Smooth muscle cell (in vitro differentiated cells): ENCODE measurements at regions not wholly inside any gene's neighbourhood (a gene's known extent, or its start where the extent isn't known, plus 50 kb on each side); places are given as distances from the start of the nearest gene placed in this dataset.
A peak's percentile ranks its signal among the peaks of the same experiment; 100 is the strongest.

Source experiments
- DNase-seq: peaks from one replicate; lab custom pipeline; 2025; ENCODE audit not compliant: unreplicated experiment; lab: John Stamatoyannopoulos, UW
- H2AFZ ChIP-seq: fragments of 200-600 bp; sonication (generic); 2 replicates; pipeline ENCODE4 v1.6.0; 2016; ENCODE audit warnings: antibody characterized with exemption, low read depth, mild to moderate bottlenecking
- H3F3A ChIP-seq: fragments of 200-600 bp; sonication (generic); 2 replicates; pipeline ENCODE4 v1.6.0; 2017; ENCODE audit warnings: antibody characterized with exemption, low read depth
- H3K27ac ChIP-seq: fragments of 200-600 bp; sonication (generic); 2 replicates; pipeline ENCODE4 v1.5.1; 2016; ENCODE audit warnings: low read depth, mild to moderate bottlenecking
- H3K27me3 ChIP-seq: fragments of 200-600 bp; sonication (generic); 2 replicates; pipeline ENCODE4 v1.6.1; 2016; ENCODE audit warnings: low read depth, mild to moderate bottlenecking
- H3K36me3 ChIP-seq: fragments of 200-600 bp; sonication (generic); 2 replicates; pipeline ENCODE4 v1.5.1; 2016; ENCODE audit warnings: low read depth
- H3K4me1 ChIP-seq: fragments of 200-600 bp; sonication (generic); 2 replicates; pipeline ENCODE4 v1.5.1; 2016; ENCODE audit warnings: low read depth
- H3K4me2 ChIP-seq: fragments of 200-600 bp; sonication (generic); 2 replicates; pipeline ENCODE4 v1.6.0; 2016; ENCODE audit warnings: mild to moderate bottlenecking
- H3K4me3 ChIP-seq: fragments of 200-600 bp; sonication (generic); 2 replicates; pipeline ENCODE4 v1.5.1; 2016; ENCODE audit warnings: mild to moderate bottlenecking
- H3K79me2 ChIP-seq: fragments of 200-600 bp; sonication (generic); 2 replicates; pipeline ENCODE4 v1.6.0; 2016; ENCODE audit warnings: low read depth, mild to moderate bottlenecking
- H3K9ac ChIP-seq: fragments of 200-600 bp; sonication (generic); 2 replicates; pipeline ENCODE4 v1.6.0; 2016; ENCODE audit warnings: low read depth
- H3K9me3 ChIP-seq: fragments of 200-600 bp; sonication (generic); replicated peaks from 2 replicates; pipeline ENCODE4 v1.5.1; 2016; ENCODE audit warnings: low read depth
- H4K20me1 ChIP-seq: fragments of 200-600 bp; sonication (generic); 2 replicates; pipeline ENCODE4 v1.6.0; 2016; ENCODE audit warnings: low read depth
- WGBS: methylation state at CpG from one replicate; pipeline ENCODE4 v1.1.7; 2016; ENCODE audit warnings: low lambda C conversion rate; 5-methylcytosine and 5-hydroxymethylcytosine counted together
- TF ChIP-seq, protein P1 (sequence below): fragments of 200-600 bp; sonication (generic); IDR thresholded peaks from 2 replicates; pipeline ENCODE4 v1.5.1; 2017; ENCODE audit warnings: borderline replicate concordance, mild to moderate bottlenecking, antibody characterized with exemption; ENCODE audit not compliant: insufficient read depth, poor library complexity, severe bottlenecking

DNA sequence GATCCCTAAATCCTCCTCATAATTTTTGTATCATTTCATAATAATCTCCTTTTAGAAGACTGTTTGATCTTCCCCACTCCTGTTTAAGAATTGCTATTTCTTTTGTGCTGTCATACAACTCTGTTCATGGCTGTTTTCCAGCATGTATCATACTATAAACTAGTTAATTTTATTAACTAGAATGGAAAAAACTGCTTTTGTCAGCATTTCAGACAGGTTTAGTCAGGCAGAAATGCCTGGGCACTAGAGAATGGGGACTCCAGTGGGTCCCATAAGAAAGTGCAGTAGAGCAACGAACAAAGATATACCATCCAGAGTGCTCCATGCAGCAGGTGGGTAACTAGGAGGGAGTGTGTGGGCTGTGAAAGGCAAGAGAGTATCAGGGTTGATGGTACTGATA is 523.9 kb downstream of the PLOD2 start:
- no peak overlapping the region for H3K4me3 ChIP-seq
- no peaks in the 10 kb centered on the region for H3F3A ChIP-seq
- peaks cover 4% of the 10 kb centered on the region for H3K36me3 ChIP-seq
- no peak overlapping the region for H3K9ac ChIP-seq
- DNase-seq = no peak
- H3K79me2 ChIP-seq = no peaks in the 10 kb centered on the region
- H3K27ac ChIP-seq = no peak overlapping the region
- H2AFZ ChIP-seq = no peak overlapping the region
- no peaks in the 10 kb centered on the region for H3K4me1 ChIP-seq
- H4K20me1 ChIP-seq = no peaks in the 10 kb centered on the region
- no peaks in the 10 kb centered on the region for H3K27me3 ChIP-seq
- H3K4me2 ChIP-seq = no peak overlapping the region
- TF ChIP-seq, protein P1, sequence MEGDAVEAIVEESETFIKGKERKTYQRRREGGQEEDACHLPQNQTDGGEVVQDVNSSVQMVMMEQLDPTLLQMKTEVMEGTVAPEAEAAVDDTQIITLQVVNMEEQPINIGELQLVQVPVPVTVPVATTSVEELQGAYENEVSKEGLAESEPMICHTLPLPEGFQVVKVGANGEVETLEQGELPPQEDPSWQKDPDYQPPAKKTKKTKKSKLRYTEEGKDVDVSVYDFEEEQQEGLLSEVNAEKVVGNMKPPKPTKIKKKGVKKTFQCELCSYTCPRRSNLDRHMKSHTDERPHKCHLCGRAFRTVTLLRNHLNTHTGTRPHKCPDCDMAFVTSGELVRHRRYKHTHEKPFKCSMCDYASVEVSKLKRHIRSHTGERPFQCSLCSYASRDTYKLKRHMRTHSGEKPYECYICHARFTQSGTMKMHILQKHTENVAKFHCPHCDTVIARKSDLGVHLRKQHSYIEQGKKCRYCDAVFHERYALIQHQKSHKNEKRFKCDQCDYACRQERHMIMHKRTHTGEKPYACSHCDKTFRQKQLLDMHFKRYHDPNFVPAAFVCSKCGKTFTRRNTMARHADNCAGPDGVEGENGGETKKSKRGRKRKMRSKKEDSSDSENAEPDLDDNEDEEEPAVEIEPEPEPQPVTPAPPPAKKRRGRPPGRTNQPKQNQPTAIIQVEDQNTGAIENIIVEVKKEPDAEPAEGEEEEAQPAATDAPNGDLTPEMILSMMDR = no peak
- WGBS = 96% methylated on average over 1 of the region's 1 CpG
- H3K9me3 ChIP-seq = no peaks in the 10 kb centered on the region

DNA sequence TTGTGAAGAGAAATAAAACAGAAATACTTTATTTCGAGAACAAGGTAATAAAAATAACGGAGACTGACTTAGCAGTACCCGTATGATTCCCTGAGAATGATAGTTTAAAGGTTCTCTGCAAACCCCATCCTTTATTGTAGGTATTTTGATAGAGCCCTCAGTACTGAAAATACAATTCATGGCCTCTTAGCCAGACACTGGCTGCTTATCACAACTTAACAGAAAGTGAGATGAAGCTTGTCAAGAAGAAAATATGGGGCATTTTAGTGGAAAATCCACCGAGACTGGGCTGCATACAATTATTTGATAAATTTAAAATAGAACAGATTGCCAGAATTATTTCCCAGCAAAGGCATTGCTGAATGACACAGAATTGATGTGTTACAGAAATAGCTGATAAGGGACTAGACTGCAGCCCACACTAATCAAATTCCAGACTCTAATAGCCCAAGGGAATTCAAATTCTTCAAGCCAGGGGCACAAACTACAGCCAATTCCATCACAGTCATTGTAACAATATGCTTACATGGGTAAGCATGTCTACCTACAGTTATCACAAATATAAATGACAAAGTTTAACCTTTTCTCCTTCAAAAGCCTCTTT is 521.9 kb downstream of the PLOD2 start:
- H3K27me3 ChIP-seq = no peaks in the 10 kb centered on the region
- H3K79me2 ChIP-seq = no peaks in the 10 kb centered on the region
- H3F3A ChIP-seq = no peaks in the 10 kb centered on the region
- 51% methylated on average over 4 of the region's 4 CpGs for WGBS
- H3K27ac ChIP-seq = no peak overlapping the region
- H3K9ac ChIP-seq = no peak overlapping the region
- H3K9me3 ChIP-seq = no peaks in the 10 kb centered on the region
- H3K4me1 ChIP-seq = no peaks in the 10 kb centered on the region
- H3K4me3 ChIP-seq = no peak overlapping the region
- H2AFZ ChIP-seq = peak overlapping the region; percentile 32
- no peaks in the 10 kb centered on the region for H3K36me3 ChIP-seq
- DNase-seq = no peak
- H3K4me2 ChIP-seq = no peak overlapping the region
- no peaks in the 10 kb centered on the region for H4K20me1 ChIP-seq
- TF ChIP-seq, protein P1 = no peak

DNA sequence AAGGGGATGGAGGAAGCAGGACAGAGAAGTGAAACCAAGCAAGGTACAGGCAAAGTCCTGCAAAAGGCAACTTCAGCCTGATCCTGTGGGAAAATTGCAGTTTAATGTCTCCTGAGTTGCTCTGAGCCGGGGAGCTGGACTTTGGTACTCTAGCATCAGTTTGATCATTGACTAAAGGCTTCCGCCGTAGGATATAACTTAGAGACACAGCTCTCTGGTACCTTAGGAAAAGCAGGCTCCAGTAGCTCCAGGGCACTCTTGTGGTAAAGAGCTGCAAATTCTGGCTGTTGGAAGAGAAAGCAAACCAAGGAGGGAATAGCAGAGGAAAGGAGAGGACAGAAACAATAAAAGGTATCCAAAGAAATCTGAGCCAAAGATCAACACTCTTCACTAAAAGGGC is 521.1 kb downstream of the PLOD2 start:
- Histone ChIP-seq H3K9me3 (no peaks in the 10 kb centered on the region), H3K4me2 (no peak overlapping the region), H2AFZ (peak overlapping the region; percentile 54), H3K9ac (no peak overlapping the region), H3K27ac (no peak overlapping the region), H4K20me1 (no peaks in the 10 kb centered on the region), H3F3A (no peaks in the 10 kb centered on the region), H3K4me3 (no peak overlapping the region), H3K36me3 (no peaks in the 10 kb centered on the region), H3K79me2 (no peaks in the 10 kb centered on the region), H3K4me1 (no peaks in the 10 kb centered on the region), H3K27me3 (no peaks in the 10 kb centered on the region)
- no peak for DNase-seq
- TF ChIP-seq, protein P1 = no peak
- WGBS = 82% methylated on average over 3 of the region's 3 CpGs

DNA sequence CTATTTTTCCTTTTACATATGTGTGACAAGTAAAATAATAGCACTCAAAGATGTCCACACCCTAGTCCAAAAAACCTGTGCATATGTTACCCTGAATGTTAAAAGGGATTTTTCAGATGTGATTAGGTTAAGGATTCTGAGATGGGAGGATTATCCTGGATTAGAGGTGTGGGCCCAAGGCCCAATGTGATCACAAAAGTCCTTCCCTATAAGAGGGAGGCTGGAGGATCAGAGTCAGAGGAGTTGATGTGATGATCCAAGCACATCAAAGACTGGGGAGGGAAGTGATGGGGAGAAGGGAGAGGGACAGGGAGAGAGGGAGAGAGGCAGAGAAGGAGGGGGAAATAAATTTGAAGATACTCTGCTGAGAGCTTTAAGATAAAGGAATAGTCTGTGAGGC is 512.6 kb downstream of the PLOD2 start:
- TF ChIP-seq, protein P1 = no peak
- Histone ChIP-seq H3K79me2 (no peaks in the 10 kb centered on the region), H3K4me2 (no peak overlapping the region), H2AFZ (no peak overlapping the region), H3K27me3 (no peaks in the 10 kb centered on the region), H3K9me3 (no peaks in the 10 kb centered on the region), H4K20me1 (no peaks in the 10 kb centered on the region), H3K9ac (no peak overlapping the region), H3F3A (no peaks in the 10 kb centered on the region), H3K4me1 (no peaks in the 10 kb centered on the region), H3K4me3 (no peak overlapping the region), H3K36me3 (no peaks in the 10 kb centered on the region), H3K27ac (no peak overlapping the region)
- no peak for DNase-seq
